Cardiac fibroblast (primary cell): ENCODE measurements at regions not wholly inside any gene's neighbourhood (a gene's known extent, or its start where the extent isn't known, plus 50 kb on each side); places are given as distances from the start of the nearest gene placed in this dataset.
"Not testable (repeated sequence)": the region's sequence is repeated elsewhere in the genome, so short reads cannot be mapped to it uniquely, and the experiment has no call there.

Experiments used
- DNase-seq, 2 donors: peaks; one replicate each; pipeline versions ENCODE4 v3.0.0 to v3.0.0-alpha.2; 2010; ENCODE audit warnings: low read depth in 2 of 2
- H3K4me3 ChIP-seq, 2 donors: replicated peaks in 1 of 2; 1 replicate in 1 of 2; 2 replicates in 1 of 2; pipeline ENCODE4 v1.5.1; 2011; ENCODE audit warnings: low read depth in 2 of 2, low read length in 2 of 2, mild to moderate bottlenecking in 2 of 2, moderate library complexity in 1 of 2
- CTCF ChIP-seq: IDR thresholded peaks from one replicate; pipeline ENCODE4 v1.5.1; 2011; ENCODE audit warnings: low read depth, mild to moderate bottlenecking, low read length, inconsistent platforms

- TF ChIP-seq CTCF: no peak
- no peak overlapping the region for H3K4me3 ChIP-seq
- DNase-seq: peak in 1 of 2 donors; percentile 3
These were observed 739.5 kb upstream of the GRAMD2B start for GRCh38 chr5:125683669-125684068.

GRCh38 chr5:125685771-125686170 lies 737.4 kb upstream of the GRAMD2B start:
- no peak overlapping the region for H3K4me3 ChIP-seq
- peak in 1 of 2 donors; percentile 31 for DNase-seq
- no peak for TF ChIP-seq CTCF

- DNase-seq, H3K4me3 ChIP-seq: not testable (repeated sequence)
These were observed 731.3 kb upstream of the GRAMD2B start for GRCh38 chr5:125691738-125692530.

- TF ChIP-seq CTCF: no peak
- peak in 1 of 2 donors; percentile 43 for DNase-seq
These were observed 727.1 kb upstream of the GRAMD2B start for GRCh38 chr5:125695996-125696655.

GRCh38 chr5:125696762-125697161 lies 726.4 kb upstream of the GRAMD2B start:
- TF ChIP-seq CTCF: no peak
- H3K4me3 ChIP-seq: no peak overlapping the region
- peak; percentile 65 to 73 for DNase-seq

More at GRCh38 chr5:125695996-125696655, 727.1 kb upstream of the GRAMD2B start:
- H3K4me3 ChIP-seq: no peak overlapping the region

GRCh38 chr5:125698420-125698819 lies 724.8 kb upstream of the GRAMD2B start:
- DNase-seq: no peak
- TF ChIP-seq CTCF: no peak
- no peak overlapping the region for H3K4me3 ChIP-seq

GRCh38 chr5:125699860-125700259 lies 723.3 kb upstream of the GRAMD2B start:
- no peak overlapping the region for H3K4me3 ChIP-seq
- no peak for TF ChIP-seq CTCF
- no peak for DNase-seq
